Activated CD8-positive, alpha-beta T cell treated with anti-CD3 and anti-CD28 coated beads for 36 hours (primary cell): ENCODE measurements at regions not wholly inside any gene's neighbourhood (a gene's known extent, or its start where the extent isn't known, plus 50 kb on each side); places are given as distances from the start of the nearest gene placed in this dataset.

Source experiments
- ATAC-seq: fragments of 200-7000 bp; cut with Tn5 transposase; one replicate; pipeline ENCODE4 v1.10.0; 2021; ENCODE audit warnings: mild to moderate bottlenecking, moderate library complexity
- CTCF ChIA-PET: fragments of 350-600 bp; sonication (Branson Sonifier 250); formaldehyde crosslinking; loops from one replicate; lab custom pipeline; 2021; ENCODE audit warnings: antibody characterized with exemption; lab: Charles Lee
- POLR2A ChIA-PET: fragments of 350-600 bp; sonication (Branson Sonifier 250); formaldehyde crosslinking; loops from one replicate; lab custom pipeline; 2021; ENCODE audit warnings: antibody characterized with exemption; lab: Charles Lee
- DNase-seq: peaks from one replicate; pipeline ENCODE4 v3.0.0-alpha.2; 2020
- H3K27ac Mint-ChIP-seq: one replicate; pipeline ENCODE4 v1.8.0; 2021; ENCODE audit warnings: mild to moderate bottlenecking, mixed read lengths
- H3K27me3 Mint-ChIP-seq: one replicate; pipeline ENCODE4 v1.8.0; 2021; ENCODE audit warnings: mixed read lengths
- H3K36me3 Mint-ChIP-seq: one replicate; pipeline ENCODE4 v1.8.0; 2021; ENCODE audit warnings: low read depth, mixed read lengths
- H3K4me1 Mint-ChIP-seq: one replicate; pipeline ENCODE4 v1.8.0; 2021; ENCODE audit warnings: low read depth, mixed read lengths
- H3K4me3 Mint-ChIP-seq: one replicate; pipeline ENCODE4 v1.8.0; 2021; ENCODE audit warnings: mild to moderate bottlenecking, moderate library complexity, mixed read lengths
- H3K9me3 Mint-ChIP-seq: one replicate; pipeline ENCODE4 v1.8.0; 2021; ENCODE audit warnings: mixed read lengths
- intact Hi-C: fragments of 100-400 bp; cut with micrococcal nuclease; formaldehyde crosslinking; loops from one replicate; pipeline ENCODE4 v1.10.0; 2022
- TF ChIP-seq, protein P1 (sequence below): fragments of 200-600 bp; IDR thresholded peaks from one replicate; pipeline ENCODE4 v1.8.0; 2022; ENCODE audit warnings: antibody characterized with exemption, mild to moderate bottlenecking

DNA sequence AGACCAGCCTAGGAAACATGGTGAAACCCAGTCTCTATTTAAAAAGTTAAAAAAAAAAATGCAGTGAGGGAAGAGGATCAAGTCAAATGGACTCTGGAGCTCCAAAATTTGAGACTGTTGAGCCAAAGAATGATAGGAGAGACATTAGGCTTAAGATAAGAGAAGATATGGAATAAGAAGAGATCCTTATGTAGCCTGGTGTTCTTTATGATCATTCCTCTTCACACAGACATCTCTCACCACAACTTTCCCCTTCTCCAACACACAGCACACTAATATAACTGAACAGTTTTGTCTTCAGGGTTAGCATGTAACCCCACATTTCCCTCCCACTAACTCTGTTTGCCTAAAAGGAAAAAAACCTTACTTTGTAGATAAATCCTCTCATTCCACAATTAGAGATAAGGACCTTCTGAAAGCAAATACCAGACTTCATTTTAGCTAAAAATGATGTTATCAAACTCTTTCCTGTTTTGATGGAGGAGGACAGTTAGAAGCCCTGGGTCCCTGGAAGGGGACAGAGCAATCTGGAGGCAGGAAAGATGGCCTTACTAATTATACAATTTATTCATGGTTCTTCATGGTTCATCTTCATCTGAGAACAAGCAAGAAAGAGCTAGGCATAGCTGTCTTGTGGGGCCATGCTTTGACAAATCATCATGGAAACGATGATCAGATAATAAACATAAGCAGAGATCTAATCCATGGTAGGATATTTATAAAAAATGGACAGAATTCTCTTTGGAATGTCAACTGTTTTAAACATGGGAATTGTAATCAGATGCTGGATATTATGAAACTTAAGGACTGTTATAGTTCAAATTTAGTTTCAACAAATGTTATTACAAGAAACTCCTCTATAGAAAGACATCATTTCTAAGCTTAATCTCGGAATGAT lies 96.7 kb upstream of the S1PR1 start:
- CTCF ChIA-PET: interaction anchor here (0.8 to 7.6 kb wide), 7 partner anchors 9 to 242 kb away, joined by 3 to 108 read pairs (median 5); partner anchors contain the start of gene S1PR1
- H3K4me3 Mint-ChIP-seq: no peak overlapping the region
- peak overlapping the region; percentile 62 for H3K27ac Mint-ChIP-seq
- peaks cover 1% of the 10 kb centered on the region for H3K9me3 Mint-ChIP-seq
- no peaks in the 10 kb centered on the region for H3K36me3 Mint-ChIP-seq
- TF ChIP-seq, protein P1, sequence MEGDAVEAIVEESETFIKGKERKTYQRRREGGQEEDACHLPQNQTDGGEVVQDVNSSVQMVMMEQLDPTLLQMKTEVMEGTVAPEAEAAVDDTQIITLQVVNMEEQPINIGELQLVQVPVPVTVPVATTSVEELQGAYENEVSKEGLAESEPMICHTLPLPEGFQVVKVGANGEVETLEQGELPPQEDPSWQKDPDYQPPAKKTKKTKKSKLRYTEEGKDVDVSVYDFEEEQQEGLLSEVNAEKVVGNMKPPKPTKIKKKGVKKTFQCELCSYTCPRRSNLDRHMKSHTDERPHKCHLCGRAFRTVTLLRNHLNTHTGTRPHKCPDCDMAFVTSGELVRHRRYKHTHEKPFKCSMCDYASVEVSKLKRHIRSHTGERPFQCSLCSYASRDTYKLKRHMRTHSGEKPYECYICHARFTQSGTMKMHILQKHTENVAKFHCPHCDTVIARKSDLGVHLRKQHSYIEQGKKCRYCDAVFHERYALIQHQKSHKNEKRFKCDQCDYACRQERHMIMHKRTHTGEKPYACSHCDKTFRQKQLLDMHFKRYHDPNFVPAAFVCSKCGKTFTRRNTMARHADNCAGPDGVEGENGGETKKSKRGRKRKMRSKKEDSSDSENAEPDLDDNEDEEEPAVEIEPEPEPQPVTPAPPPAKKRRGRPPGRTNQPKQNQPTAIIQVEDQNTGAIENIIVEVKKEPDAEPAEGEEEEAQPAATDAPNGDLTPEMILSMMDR: no peak
- H3K27me3 Mint-ChIP-seq: no peaks in the 10 kb centered on the region
- POLR2A ChIA-PET: interaction anchor here (1.0 to 4.3 kb wide), 5 partner anchors 9 to 98 kb away, joined by 3 to 54 read pairs (median 3); partner anchors contain the start of gene S1PR1
- DNase-seq (no peak), ATAC-seq (no peak)
- H3K4me1 Mint-ChIP-seq: peaks cover 50% of the 10 kb centered on the region
- intact Hi-C loops: loop anchor here (10.0 kb wide), 1 partner anchor 215 kb away; no protein-coding TSS in a partner anchor

DNA sequence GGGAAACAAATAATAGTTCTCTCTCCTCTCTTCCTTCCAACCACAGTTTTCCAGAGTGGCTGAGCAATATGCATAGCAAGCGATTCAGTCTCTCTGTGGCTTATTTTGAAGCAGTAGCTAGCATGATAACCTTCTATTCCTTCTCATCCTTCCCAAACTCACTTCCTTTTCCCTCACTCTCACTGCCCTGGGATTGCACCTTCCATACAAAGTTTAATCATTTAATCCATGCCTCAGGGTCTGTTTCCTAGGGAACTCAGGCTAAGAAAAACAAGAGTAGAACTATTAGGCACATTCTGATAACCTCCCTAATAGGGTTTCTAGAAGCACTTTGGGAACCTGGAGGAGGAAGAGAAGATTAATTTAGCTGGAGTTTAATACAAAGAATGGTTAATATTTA lies 97.7 kb upstream of the S1PR1 start:
- TF ChIP-seq, protein P1: no peak
- Mint-ChIP-seq H3K9me3 (peaks cover 1% of the 10 kb centered on the region), H3K27ac (no peak overlapping the region), H3K4me3 (no peak overlapping the region), H3K36me3 (no peaks in the 10 kb centered on the region), H3K4me1 (peaks cover 53% of the 10 kb centered on the region), H3K27me3 (no peaks in the 10 kb centered on the region)
- CTCF ChIA-PET: interaction anchor here (1.1 to 7.6 kb wide), 9 partner anchors 10 to 241 kb away, joined by 3 to 108 read pairs (median 5); partner anchors contain the start of gene S1PR1
- DNase-seq: no peak
- ATAC-seq: no peak
- POLR2A ChIA-PET: interaction anchor here (1.0 to 4.3 kb wide), 6 partner anchors 9 to 98 kb away, joined by 3 to 54 read pairs (median 5); partner anchors contain the start of gene S1PR1
- intact Hi-C loops: loop anchor here (10.0 kb wide), 1 partner anchor 216 kb away; no protein-coding TSS in a partner anchor

DNA sequence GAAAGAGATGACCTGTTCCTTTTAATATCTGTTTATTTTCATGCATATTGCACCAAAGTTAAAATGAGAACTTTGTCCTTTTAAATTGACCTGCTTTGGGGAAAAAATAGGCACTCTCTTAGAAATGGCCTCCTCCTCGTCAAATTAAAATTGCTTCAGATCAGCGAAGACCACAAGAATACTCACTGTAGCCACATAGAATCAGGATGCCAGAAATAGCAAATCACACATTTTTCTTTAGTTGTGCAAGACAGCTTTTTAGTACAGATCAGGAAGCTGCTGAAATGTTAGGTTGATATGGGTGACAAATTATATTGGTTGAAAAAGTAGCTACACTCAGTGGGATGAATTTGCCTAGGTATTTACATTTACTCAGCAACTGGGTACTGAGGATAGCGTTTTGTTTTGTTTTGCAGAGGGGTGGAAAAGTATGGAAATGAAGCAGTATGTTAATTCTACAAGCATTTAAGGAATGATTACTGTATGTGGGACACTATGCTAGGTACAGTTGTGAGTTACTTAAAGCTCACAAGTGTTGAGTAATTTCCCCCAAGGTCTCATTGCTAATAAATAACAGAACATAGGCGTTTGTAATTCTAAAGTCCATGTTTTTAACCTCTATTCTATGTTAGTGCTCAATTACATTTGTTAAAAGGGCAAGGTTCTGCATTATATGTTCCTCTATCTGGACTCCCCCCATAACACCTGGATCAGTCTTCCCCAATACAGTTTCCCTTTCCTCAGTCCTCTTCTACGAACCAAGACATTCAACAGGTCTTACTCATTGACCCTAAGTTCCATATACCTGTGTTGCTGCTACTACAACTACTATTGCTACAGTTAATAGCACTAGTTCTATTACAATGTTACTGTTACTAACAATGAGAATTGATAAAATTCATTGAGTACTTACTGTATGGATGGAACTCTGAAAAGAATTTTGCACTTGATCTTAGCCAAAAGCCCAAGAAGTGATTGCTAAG lies 99.4 kb upstream of the S1PR1 start:
- Mint-ChIP-seq H3K27me3 (no peaks in the 10 kb centered on the region), H3K4me1 (peaks cover 61% of the 10 kb centered on the region), H3K27ac (peak overlapping the region; percentile 80), H3K9me3 (no peaks in the 10 kb centered on the region), H3K36me3 (peaks cover 1% of the 10 kb centered on the region), H3K4me3 (peak overlapping the region; percentile 33)
- TF ChIP-seq, protein P1: no peak
- DNase-seq: no peak
- ChIA-PET POLR2A (interaction anchor here (0.5 to 4.3 kb wide), 8 partner anchors 11 to 172 kb away, joined by 3 to 54 read pairs (median 3); partner anchors contain the start of gene S1PR1), CTCF (interaction anchor here (0.7 to 7.6 kb wide), 19 partner anchors 8 to 220 kb away, joined by 3 to 108 read pairs (median 4); partner anchors contain the start of genes DPH5 and S1PR1)
- intact Hi-C loops: loop anchor here (1.0 to 10.0 kb wide), 3 partner anchors 42 to 217 kb away; no protein-coding TSS in a partner anchor
- ATAC-seq: peak; percentile 75

DNA sequence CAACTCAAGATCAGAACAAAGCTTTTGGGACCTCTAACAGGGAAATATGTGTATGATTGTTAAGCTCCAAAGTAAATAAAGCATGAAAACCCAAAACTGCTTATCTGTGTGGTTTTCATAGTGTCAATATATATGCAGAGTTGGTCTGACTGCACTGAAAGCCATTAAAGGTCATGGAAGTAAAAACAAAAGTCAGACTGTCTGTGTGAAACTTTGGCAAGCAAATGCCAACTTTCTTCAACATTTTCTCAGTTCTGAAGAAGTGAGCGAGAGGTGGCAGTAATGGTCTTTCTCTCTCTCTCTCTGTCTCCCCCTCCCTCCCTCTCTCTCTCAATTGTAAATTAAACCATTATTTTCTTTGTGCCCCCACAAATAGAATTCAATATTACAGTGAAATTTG lies 100.1 kb upstream of the S1PR1 start:
- peak; percentile 85 for ATAC-seq
- no peaks in the 10 kb centered on the region for H3K27me3 Mint-ChIP-seq
- peak overlapping the region; percentile 80 for H3K27ac Mint-ChIP-seq
- POLR2A ChIA-PET: interaction anchor here (0.7 to 4.3 kb wide), 9 partner anchors 10 to 154 kb away, joined by 3 to 54 read pairs (median 4); partner anchors contain the start of gene S1PR1
- H3K4me1 Mint-ChIP-seq: peaks cover 64% of the 10 kb centered on the region
- H3K36me3 Mint-ChIP-seq: peaks cover 1% of the 10 kb centered on the region
- intact Hi-C loops: loop anchor here (1.0 to 10.0 kb wide), 4 partner anchors 43 to 218 kb away; partner anchors contain the start of gene S1PR1
- DNase-seq: peak; percentile 59
- H3K4me3 Mint-ChIP-seq: peak overlapping the region; percentile 33
- no peaks in the 10 kb centered on the region for H3K9me3 Mint-ChIP-seq
- TF ChIP-seq, protein P1: peak; percentile 56
- CTCF ChIA-PET: interaction anchor here (0.6 to 7.6 kb wide), 18 partner anchors 8 to 221 kb away, joined by 3 to 108 read pairs (median 4); partner anchors contain the start of gene S1PR1
